ENCODE measurements at regions not wholly inside any gene's neighbourhood (a gene's known extent, or its start where the extent isn't known, plus 50 kb on each side); places are given as distances from the start of the nearest gene placed in this dataset.

DNA sequence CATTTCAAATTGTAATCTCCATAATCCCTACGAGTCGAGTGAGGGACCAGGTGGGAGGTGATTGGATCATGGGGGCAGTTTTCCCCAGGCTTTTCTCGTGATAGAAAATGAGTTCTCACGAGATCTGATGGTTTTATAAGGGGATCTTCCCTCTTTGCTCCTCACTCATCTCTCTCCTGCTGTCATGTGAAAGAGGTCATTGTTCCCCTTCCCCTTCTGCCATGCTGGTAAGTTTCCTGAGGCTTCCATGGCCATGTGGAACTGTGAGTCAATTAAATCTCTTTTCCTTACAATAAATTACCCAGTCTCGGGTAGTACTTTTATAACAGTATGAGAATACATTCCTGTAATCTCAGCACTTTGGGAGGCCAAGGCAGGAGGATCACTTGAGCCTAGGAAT, 76.7 kb upstream of the MARCHF10 start:
- TF ChIP-seq, protein P1, sequence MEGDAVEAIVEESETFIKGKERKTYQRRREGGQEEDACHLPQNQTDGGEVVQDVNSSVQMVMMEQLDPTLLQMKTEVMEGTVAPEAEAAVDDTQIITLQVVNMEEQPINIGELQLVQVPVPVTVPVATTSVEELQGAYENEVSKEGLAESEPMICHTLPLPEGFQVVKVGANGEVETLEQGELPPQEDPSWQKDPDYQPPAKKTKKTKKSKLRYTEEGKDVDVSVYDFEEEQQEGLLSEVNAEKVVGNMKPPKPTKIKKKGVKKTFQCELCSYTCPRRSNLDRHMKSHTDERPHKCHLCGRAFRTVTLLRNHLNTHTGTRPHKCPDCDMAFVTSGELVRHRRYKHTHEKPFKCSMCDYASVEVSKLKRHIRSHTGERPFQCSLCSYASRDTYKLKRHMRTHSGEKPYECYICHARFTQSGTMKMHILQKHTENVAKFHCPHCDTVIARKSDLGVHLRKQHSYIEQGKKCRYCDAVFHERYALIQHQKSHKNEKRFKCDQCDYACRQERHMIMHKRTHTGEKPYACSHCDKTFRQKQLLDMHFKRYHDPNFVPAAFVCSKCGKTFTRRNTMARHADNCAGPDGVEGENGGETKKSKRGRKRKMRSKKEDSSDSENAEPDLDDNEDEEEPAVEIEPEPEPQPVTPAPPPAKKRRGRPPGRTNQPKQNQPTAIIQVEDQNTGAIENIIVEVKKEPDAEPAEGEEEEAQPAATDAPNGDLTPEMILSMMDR (conservative IDR thresholded peaks at IDR 0.05; ENCODE audit: low read depth, low read length), result no peak
- no peak for TF ChIP-seq EZH2 (IDR thresholded peaks at IDR 0.05; ENCODE audit: low read length, unreplicated experiment)
- no peak for TF ChIP-seq EZH2phosphoT487 (IDR thresholded peaks at IDR 0.05; ENCODE audit: borderline replicate concordance, low read length)

Measured in PC-3 (cell line).